ENCODE measurements at regions not wholly inside any gene's neighbourhood (a gene's known extent, or its start where the extent isn't known, plus 50 kb on each side); places are given as distances from the start of the nearest gene placed in this dataset.
A peak's percentile ranks its signal among the peaks of the same experiment; 100 is the strongest.

- Mint-ChIP-seq H3K4me1 (peaks cover 18% of the 10 kb centered on the region), H3K9me3 (ENCODE audit: low read depth) (no peaks in the 10 kb centered on the region), H3K27ac (no peak overlapping the region), H3K4me3 (no peak overlapping the region), H3K27me3 (no peaks in the 10 kb centered on the region), H3K36me3 (no peaks in the 10 kb centered on the region)
- ATAC-seq (no peak), DNase-seq (no peak)
- CTCF ChIA-PET = interaction anchor here (5.4 kb wide), 1 partner anchor 361 kb away, joined by 71 read pairs; no protein-coding TSS in a partner anchor
Measured at GRCh38 chr15:77546870-77547269, 85.8 kb downstream of the LINGO1 start.

DNA sequence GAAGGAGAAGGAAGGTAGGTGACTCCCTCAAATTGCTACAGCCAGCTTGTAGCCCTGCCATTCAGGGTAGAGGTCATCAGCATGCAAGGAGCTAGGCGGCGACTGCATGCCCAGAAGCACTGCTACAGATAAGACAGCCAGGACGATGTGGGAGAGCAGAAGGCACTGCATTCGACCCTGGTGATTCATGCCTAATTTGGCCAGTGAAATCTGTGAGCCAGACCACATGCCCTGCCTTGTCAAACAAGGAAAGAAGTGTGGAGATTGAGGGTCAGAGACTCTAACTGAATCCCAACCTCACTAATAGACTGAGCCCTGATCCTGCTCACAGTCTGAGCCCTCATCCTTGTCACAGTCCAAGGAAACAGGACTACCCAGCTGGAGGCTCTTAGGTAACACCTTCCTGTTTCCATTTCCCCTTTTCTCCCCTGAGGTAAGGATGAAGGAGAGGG, 86.6 kb downstream of the LINGO1 start:
- Mint-ChIP-seq H3K4me1 (peaks cover 18% of the 10 kb centered on the region), H3K9me3 (ENCODE audit: low read depth) (no peaks in the 10 kb centered on the region)
- CTCF ChIA-PET = interaction anchor here (0.6 to 5.4 kb wide), 2 partner anchors 360 to 597 kb away, joined by 3 to 71 read pairs; no protein-coding TSS in a partner anchor

DNA sequence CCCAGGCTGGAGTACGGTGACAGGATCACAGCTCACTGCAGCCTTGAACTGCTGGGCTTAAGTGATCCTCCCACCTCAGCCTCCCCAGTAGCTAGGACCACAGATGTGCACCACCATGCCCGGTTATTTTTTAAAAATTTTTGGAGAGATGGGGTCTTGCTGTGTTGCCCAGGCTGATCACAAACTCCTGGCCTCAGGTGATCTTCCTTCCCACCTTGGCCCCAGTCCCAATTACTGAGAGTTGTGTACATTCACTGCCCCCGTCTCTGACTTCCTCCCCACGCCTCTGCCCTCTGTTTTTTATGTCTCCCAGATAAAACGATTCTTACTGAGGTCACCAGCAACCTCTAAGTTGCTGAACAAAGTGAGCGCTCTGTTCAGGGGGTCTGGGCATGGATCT, 87.7 kb downstream of the LINGO1 start:
- peaks cover 18% of the 10 kb centered on the region for H3K4me1 Mint-ChIP-seq
- no peaks in the 10 kb centered on the region for H3K27me3 Mint-ChIP-seq
- H3K4me3 Mint-ChIP-seq = no peak overlapping the region
- CTCF ChIA-PET = interaction anchor here (1.8 to 5.4 kb wide), 5 partner anchors 48 to 570 kb away, joined by 7 to 71 read pairs (median 36); no protein-coding TSS in a partner anchor
- ATAC-seq (no peak), DNase-seq (no peak)
- H3K27ac Mint-ChIP-seq = no peak overlapping the region
- no peaks in the 10 kb centered on the region for H3K36me3 Mint-ChIP-seq
- H3K9me3 Mint-ChIP-seq (ENCODE audit: low read depth) = no peaks in the 10 kb centered on the region

More for the DNA sequence above, 86.6 kb downstream of the LINGO1 start:
- Mint-ChIP-seq H3K4me3 (no peak overlapping the region), H3K27me3 (no peaks in the 10 kb centered on the region), H3K36me3 (no peaks in the 10 kb centered on the region), H3K27ac (no peak overlapping the region)
- ATAC-seq = no peak
- DNase-seq = peak; percentile 47

DNA sequence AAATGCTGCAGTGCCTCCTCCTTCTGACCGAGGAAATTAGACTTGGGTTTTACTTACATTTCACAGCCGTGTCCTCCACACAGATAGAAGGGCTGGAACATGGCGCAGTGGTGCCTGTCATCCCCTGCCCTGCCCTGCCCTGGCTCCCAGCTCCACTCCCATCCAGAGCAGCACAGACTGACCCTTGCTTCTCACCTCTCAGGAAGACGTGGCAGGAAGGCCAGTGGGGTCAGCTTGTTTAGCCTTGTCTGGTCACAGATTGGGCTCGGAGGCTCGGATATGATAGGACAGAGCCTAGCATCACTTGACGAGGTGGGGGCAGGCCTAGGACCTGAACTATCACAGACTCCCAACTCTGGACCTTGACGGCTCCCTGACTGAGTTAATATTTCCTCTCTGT, 88.5 kb downstream of the LINGO1 start:
- Mint-ChIP-seq H3K9me3 (ENCODE audit: low read depth) (no peaks in the 10 kb centered on the region), H3K27me3 (no peaks in the 10 kb centered on the region), H3K27ac (no peak overlapping the region), H3K4me1 (peaks cover 18% of the 10 kb centered on the region), H3K4me3 (no peak overlapping the region), H3K36me3 (no peaks in the 10 kb centered on the region)
- no peak for ATAC-seq
- DNase-seq = no peak
- CTCF ChIA-PET = interaction anchor here (0.9 to 5.4 kb wide), 45 partner anchors 12 to 1359 kb away, joined by 3 to 71 read pairs (median 5); partner anchors contain the start of gene TSPAN3

DNA sequence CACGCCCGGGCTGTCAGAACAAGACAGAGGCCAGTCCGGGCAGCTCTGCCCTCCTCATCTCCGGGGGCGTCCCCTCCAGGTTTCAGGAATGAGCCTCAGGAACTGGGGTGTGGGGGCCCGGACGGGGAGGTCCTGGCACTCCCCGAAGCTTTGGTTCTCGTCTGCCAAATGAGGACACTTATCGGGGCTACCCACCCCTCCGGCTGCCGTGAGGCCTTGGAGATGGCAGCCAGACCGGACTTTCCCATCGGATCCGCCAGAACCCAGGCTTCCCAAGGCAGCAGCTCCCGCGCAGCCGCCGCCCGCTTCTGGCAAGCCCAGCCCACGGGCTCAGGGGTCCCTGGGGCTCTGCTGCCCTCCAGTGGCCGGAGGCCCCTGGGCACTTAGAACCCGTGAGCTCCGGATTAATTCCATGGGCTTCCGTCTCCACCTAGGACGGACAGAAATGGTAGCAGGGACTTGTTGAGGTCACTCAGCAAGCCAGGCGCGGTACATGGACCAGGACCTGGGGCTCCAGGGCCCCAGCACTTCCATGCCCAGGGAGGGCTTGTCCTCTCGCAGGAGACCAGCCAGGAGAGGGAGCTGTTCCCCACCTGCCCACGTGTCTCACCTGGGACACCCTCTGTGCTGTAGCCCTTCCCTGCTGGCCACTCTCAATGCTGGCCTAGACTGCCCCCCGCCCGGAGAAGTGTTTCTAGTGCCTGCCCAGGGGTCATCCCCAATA, 89.4 kb downstream of the LINGO1 start:
- Mint-ChIP-seq H3K4me3 (peak overlapping the region; percentile 68), H3K4me1 (peaks cover 16% of the 10 kb centered on the region), H3K9me3 (ENCODE audit: low read depth) (no peaks in the 10 kb centered on the region), H3K27ac (no peak overlapping the region), H3K27me3 (peaks cover 1% of the 10 kb centered on the region), H3K36me3 (no peaks in the 10 kb centered on the region)
- CTCF ChIA-PET = interaction anchor here (0.6 to 5.4 kb wide), 87 partner anchors 8 to 1483 kb away, joined by 3 to 71 read pairs (median 4); partner anchors contain the start of genes HMG20A, PSTPIP1, RCN2 and TMEM266
- peak; percentile 93 for ATAC-seq
- DNase-seq = peak; percentile 83

GRCh38 chr15:77542491-77543001, 90.2 kb downstream of the LINGO1 start:
- DNase-seq (no peak), ATAC-seq (no peak)
- CTCF ChIA-PET = interaction anchor here (0.7 to 5.4 kb wide), 63 partner anchors 9 to 1483 kb away, joined by 3 to 71 read pairs (median 5); partner anchors contain the start of genes HMG20A, PSTPIP1, RCN2 and TMEM266
- Mint-ChIP-seq H3K4me3 (peak overlapping the region; percentile 68), H3K4me1 (peaks cover 16% of the 10 kb centered on the region), H3K27me3 (peaks cover 5% of the 10 kb centered on the region), H3K27ac (no peak overlapping the region), H3K9me3 (ENCODE audit: low read depth) (no peaks in the 10 kb centered on the region), H3K36me3 (no peaks in the 10 kb centered on the region)

DNA sequence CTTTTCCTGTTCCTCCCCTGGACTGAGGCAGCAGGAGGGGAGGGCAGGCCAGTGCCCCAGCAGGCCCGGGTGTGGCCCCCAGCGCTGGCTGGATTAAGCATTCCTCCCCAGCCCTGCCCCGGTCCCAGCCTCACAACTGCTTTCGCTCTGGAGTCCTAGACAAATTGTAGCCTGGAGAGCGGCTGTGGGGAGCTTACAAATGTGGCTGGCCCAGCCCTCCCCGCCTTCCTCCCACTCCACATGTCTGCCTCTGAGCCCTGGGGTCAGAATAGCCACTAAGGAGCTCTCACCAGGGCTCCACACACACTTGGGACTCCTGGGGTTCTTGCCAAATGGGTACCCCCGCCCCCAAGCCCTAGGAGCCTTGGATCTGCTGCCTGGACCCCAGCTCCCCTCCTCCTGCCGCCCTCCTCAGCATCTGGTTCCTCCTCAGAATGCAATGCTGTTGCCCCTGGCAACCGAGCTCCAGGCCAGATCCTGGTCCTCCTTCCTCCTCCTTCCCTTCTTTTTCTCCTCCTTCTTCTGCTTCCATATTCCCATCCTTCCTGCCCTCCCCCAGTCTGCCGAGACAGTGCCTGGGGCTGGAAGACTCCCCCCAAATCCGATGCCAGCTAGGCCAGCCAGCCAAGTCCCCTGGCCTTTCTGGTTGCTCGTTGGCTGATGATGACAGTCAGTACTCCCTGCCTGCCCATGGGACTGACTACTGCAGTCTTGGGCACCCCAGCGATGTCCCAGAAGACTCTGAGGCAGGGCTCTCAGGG, 91.1 kb downstream of the LINGO1 start:
- Mint-ChIP-seq H3K27ac (no peak overlapping the region), H3K27me3 (peaks cover 5% of the 10 kb centered on the region), H3K4me3 (no peak overlapping the region), H3K4me1 (peaks cover 16% of the 10 kb centered on the region), H3K9me3 (ENCODE audit: low read depth) (no peaks in the 10 kb centered on the region), H3K36me3 (no peaks in the 10 kb centered on the region)
- no peak for ATAC-seq
- CTCF ChIA-PET = interaction anchor here (2.0 to 5.4 kb wide), 4 partner anchors 45 to 610 kb away, joined by 10 to 71 read pairs (median 38); partner anchors contain the start of gene RCN2
- no peak for DNase-seq

DNA sequence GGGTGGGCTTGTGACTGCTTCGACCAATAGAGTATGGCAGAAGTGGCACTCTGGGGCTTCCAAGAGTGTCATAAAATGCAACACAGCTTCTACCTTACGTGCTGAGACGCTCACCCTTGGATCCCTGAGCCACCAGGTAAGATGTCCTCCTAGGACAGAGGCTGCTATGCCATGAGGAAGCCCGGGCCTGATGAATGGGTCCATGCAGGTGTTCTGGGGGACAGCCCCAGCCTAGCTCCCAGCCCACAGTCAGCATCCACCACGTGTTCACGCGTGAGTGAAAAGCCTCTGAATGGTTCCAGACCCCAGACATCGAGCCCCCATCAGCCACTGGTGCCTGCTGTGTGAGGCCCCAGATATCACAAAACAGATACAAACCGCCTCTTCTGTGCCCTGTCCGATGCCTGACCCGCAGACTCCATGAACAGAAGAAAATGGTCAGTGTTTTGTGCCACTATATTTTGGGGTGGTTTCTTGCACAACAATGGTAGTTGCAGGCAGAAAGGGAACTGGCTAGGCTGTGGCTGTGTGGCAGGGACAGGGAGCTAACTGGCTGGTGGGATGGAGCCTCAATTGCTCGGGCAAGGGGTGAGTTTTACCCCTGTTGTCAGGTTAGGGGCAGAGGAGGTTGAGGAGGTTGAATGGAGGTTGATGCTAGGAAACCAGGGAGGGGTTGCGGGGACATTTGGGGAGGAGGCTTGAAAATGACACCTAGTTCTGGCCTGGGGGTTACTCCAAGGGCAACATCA, 92.2 kb downstream of the LINGO1 start:
- H3K9me3 Mint-ChIP-seq (ENCODE audit: low read depth) = no peaks in the 10 kb centered on the region
- no peak for ATAC-seq
- CTCF ChIA-PET = interaction anchor here (4.6 kb wide), 1 partner anchor 422 kb away, joined by 57 read pairs; no protein-coding TSS in a partner anchor
- no peak for DNase-seq
- no peak overlapping the region for H3K4me3 Mint-ChIP-seq
- peaks cover 10% of the 10 kb centered on the region for H3K4me1 Mint-ChIP-seq
- peaks cover 5% of the 10 kb centered on the region for H3K27me3 Mint-ChIP-seq
- H3K27ac Mint-ChIP-seq = no peak overlapping the region
- H3K36me3 Mint-ChIP-seq = no peaks in the 10 kb centered on the region

GRCh38 chr15:77538793-77539497, 93.8 kb downstream of the LINGO1 start:
- CTCF ChIA-PET = interaction anchor here (0.5 to 0.7 kb wide), 3 partner anchors 18 to 566 kb away, joined by 3 read pairs; no protein-coding TSS in a partner anchor
- peaks cover 10% of the 10 kb centered on the region for H3K4me1 Mint-ChIP-seq
- no peak for DNase-seq
- H3K27ac Mint-ChIP-seq = no peak overlapping the region
- no peaks in the 10 kb centered on the region for H3K36me3 Mint-ChIP-seq
- H3K4me3 Mint-ChIP-seq = no peak overlapping the region
- no peaks in the 10 kb centered on the region for H3K9me3 Mint-ChIP-seq (ENCODE audit: low read depth)
- peaks cover 5% of the 10 kb centered on the region for H3K27me3 Mint-ChIP-seq
- ATAC-seq = no peak

GRCh38 chr15:77538027-77538451, 94.7 kb downstream of the LINGO1 start:
- peaks cover 8% of the 10 kb centered on the region for H3K27me3 Mint-ChIP-seq
- H3K36me3 Mint-ChIP-seq = no peaks in the 10 kb centered on the region
- ATAC-seq (no peak), DNase-seq (no peak)
- H3K9me3 Mint-ChIP-seq (ENCODE audit: low read depth) = no peaks in the 10 kb centered on the region
- peaks cover 5% of the 10 kb centered on the region for H3K4me1 Mint-ChIP-seq
- CTCF ChIA-PET = interaction anchor here (0.7 kb wide), 1 partner anchor 565 kb away, joined by 3 read pairs; no protein-coding TSS in a partner anchor
- H3K27ac Mint-ChIP-seq = no peak overlapping the region
- no peak overlapping the region for H3K4me3 Mint-ChIP-seq

- no peak overlapping the region for H3K27ac Mint-ChIP-seq
- no peak overlapping the region for H3K4me3 Mint-ChIP-seq
- DNase-seq = no peak
- no peaks in the 10 kb centered on the region for H3K9me3 Mint-ChIP-seq (ENCODE audit: low read depth)
- CTCF ChIA-PET = no interaction called here
- no peak for ATAC-seq
- peaks cover 14% of the 10 kb centered on the region for H3K27me3 Mint-ChIP-seq
- no peaks in the 10 kb centered on the region for H3K36me3 Mint-ChIP-seq
- H3K4me1 Mint-ChIP-seq = no peaks in the 10 kb centered on the region
Measured at GRCh38 chr15:77537006-77537405, 95.7 kb downstream of the LINGO1 start.

- peaks cover 14% of the 10 kb centered on the region for H3K27me3 Mint-ChIP-seq
- CTCF ChIA-PET = interaction anchor here (1.5 kb wide), 1 partner anchor 7 kb away, joined by 4 read pairs; no protein-coding TSS in a partner anchor
- no peak for DNase-seq
- H3K9me3 Mint-ChIP-seq (ENCODE audit: low read depth) = no peaks in the 10 kb centered on the region
- no peak for ATAC-seq
- no peak overlapping the region for H3K27ac Mint-ChIP-seq
- no peak overlapping the region for H3K4me3 Mint-ChIP-seq
- no peaks in the 10 kb centered on the region for H3K4me1 Mint-ChIP-seq
- no peaks in the 10 kb centered on the region for H3K36me3 Mint-ChIP-seq
Measured at GRCh38 chr15:77535845-77536244, 96.9 kb downstream of the LINGO1 start.

Data from activated CD8-positive, alpha-beta memory T cell treated with anti-CD3 and anti-CD28 coated beads, Interleukin-2, amount 10 ng/mL, durations not matched to agents 7 days and 5 days (primary cell).